ENCODE measurements at regions not wholly inside any gene's neighbourhood (a gene's known extent, or its start where the extent isn't known, plus 50 kb on each side); places are given as distances from the start of the nearest gene placed in this dataset.
A peak's percentile ranks its signal among the peaks of the same experiment; 100 is the strongest.

DNA sequence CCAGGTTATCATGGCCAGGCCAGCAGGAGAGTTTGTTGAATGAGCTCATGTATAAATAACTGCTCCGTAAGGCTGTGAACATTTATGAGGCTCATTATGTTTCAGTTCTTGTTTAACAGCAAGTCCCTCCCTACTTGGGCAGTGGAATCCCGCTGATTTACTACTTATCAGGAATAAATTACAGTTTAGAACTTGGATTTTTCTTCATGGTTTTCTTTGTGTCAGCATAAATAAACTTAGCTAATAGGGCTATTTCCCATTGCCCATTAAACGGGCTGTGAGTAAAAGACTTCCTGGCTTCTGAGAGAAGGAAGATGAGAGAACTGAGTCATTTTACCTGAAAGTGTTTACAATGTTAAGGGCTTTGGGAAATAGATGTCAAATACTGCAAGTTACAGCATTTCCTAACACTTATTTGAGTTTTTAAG is 701.6 kb upstream of the ANKRD30A start:
- TF ChIP-seq, protein P1, sequence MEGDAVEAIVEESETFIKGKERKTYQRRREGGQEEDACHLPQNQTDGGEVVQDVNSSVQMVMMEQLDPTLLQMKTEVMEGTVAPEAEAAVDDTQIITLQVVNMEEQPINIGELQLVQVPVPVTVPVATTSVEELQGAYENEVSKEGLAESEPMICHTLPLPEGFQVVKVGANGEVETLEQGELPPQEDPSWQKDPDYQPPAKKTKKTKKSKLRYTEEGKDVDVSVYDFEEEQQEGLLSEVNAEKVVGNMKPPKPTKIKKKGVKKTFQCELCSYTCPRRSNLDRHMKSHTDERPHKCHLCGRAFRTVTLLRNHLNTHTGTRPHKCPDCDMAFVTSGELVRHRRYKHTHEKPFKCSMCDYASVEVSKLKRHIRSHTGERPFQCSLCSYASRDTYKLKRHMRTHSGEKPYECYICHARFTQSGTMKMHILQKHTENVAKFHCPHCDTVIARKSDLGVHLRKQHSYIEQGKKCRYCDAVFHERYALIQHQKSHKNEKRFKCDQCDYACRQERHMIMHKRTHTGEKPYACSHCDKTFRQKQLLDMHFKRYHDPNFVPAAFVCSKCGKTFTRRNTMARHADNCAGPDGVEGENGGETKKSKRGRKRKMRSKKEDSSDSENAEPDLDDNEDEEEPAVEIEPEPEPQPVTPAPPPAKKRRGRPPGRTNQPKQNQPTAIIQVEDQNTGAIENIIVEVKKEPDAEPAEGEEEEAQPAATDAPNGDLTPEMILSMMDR (IDR thresholded peaks at IDR 0.05), result no peak
- TF ChIP-seq POLR2A (IDR thresholded peaks at IDR 0.05), result no peak
- TF ChIP-seq POLR2AphosphoS5 (IDR thresholded peaks at IDR 0.05), result peak in 3 of 4 donors; percentile 5 to 48 (median 33)
- peak in 1 of 4 donors; percentile 37 for TF ChIP-seq EP300 (IDR thresholded peaks at IDR 0.05)
